NCI-H82 treated with DMSO at 0.1 percent for 48 hours (cell line): ENCODE measurements at regions not wholly inside any gene's neighbourhood (a gene's known extent, or its start where the extent isn't known, plus 50 kb on each side); places are given as distances from the start of the nearest gene placed in this dataset.
"Not testable (repeated sequence)": the region's sequence is repeated elsewhere in the genome, so short reads cannot be mapped to it uniquely, and the experiment has no call there.

Source experiments
- DNase-seq: peaks from one replicate; lab custom pipeline; 2025; ENCODE audit not compliant: unreplicated experiment; lab: John Stamatoyannopoulos, UW

DNA sequence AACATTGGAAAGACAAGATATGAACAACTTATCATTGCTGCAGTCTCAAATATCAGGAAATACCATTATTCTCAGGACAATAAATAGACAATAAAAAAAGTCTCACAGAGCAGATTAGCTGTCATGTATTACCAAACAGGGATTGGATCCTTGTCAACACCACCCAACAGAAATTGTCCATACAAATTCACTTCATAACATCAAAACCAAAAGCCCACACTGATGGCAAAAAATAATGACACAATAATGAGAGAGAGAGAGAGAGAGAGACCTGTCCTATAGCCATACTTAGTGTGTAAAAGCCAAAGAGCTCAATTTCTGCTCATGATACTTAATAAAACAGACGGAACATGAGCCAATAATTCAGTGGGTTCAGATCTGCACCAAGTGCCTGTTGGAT, 96.5 kb downstream of the PPIAL4G start:
- DNase-seq, result no peak

DNA sequence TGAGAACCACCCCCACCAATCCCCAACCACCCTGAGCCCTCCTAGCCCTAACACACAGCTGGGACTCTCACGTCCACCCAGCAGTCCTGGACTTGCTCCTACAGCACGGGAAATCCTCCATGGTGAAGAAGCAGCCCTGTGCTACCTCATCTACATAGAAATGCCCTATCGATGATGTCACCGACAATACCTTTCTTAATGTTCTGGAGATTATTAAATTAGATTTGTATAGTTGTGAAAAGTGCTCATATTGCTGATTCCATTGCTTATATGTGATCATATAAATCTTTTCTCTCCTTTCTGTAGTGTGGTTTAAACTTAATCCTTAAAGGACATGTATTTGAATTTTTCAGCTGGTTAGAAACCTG, 97.1 kb downstream of the PPIAL4G start:
- DNase-seq, result not testable (repeated sequence)

DNA sequence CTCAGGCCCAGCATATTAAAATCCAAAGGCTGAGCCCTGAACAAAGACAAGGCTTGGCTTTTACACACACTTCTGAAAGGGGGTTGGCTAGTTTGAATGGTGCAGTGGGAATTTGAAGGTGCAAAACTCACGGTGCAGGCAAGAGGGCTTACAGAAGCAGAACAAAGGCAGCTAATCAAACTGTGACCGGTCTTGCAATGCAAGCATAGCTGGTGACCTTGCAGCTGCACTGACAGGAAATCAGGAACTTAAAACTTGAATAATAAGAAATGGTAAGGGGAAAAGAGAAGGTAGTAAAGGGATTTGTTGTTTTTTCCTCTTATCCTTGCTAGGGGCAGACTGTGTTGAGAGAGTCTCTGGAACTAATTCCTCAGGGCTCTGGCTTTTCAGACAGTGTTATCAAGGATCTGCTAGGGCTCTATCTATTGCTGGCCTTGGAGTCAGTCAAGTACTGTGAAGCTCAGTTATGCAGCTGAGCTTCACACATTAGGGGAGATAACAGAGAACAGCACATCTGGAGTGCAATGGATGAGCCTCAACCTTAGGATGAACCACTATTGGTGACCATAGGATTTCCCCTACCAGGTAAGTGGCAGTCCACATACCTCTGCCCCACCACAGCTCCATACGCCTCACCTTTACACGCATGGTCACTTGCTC, 97.6 kb downstream of the PPIAL4G start:
- no peak for DNase-seq

DNA sequence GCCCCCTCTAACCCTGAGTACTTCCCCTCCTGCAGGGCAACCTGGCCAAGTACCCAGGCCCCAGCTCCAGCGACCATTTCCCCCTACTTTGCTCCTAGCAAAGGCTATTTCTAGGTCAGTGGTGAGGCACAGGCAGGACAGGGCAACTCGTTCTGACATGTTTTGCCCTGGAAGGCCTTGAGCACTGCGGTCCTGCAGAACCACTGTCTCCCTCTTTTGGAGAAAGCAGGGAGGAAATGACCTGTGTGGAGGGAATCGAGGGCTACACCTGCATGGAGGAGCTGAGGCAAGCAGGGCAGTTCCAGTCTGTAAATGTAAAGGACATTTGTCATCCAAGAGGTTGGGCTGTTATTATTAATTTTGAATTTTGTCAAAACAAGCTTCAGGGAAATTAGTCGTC, 99.1 kb downstream of the PPIAL4G start:
- no peak for DNase-seq

DNA sequence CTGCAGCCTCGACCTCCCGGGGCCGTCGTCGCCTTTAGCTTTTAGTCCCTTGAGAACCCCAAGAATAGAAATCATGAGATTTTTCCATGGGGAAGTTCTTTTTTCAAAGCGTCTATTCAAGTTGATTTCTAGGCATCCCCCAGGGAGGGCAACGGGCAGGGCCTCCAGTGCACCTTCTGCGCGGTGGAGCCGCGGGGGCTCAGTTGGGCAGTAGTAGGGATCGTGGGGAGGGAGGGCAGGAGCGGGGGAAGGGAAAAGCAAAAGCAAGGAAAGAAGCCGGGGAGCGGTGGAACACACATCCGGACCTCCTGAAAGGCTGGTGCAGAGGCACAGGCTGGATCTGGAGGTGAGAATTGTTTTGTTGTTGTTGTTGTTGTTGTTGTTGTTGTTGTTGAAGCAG, 103.4 kb downstream of the PPIAL4G start:
- no peak for DNase-seq

DNA sequence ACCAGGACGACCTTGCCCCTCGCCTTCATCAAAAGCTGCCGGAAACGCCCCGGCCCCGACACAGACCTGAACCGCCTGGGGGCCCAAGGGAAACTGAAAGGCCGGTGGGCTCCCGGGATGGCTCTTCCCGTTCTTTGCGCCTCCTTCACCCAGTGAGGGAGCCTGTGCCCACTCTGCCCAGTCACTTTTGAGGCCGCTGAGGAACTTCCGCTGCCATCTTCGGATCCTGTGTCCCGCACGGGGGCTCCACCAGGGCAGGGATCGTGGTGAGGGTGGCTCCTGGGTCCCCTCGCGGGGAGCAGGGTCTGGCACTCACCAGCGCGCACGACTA, 104.0 kb downstream of the PPIAL4G start:
- no peak for DNase-seq

DNA sequence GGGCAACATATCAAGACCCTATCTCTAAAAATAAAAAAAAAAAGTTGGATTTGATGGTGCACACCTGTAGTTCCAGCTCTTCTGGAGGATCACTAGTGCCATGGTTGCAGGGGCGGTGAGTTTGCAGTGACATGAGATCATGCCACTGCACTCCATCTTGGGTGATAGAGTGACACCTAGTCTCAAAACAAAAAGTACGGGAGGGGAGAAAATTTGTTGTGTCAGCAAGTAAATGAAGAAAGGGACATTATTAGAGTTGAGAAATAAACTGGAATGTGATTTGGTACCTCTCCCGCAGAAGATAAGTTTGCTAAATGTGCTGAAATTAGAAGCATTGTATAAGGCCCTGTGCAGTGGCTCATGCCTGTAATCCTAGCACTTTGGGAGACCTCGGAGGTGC, 105.1 kb downstream of the PPIAL4G start:
- not testable (repeated sequence) for DNase-seq

DNA sequence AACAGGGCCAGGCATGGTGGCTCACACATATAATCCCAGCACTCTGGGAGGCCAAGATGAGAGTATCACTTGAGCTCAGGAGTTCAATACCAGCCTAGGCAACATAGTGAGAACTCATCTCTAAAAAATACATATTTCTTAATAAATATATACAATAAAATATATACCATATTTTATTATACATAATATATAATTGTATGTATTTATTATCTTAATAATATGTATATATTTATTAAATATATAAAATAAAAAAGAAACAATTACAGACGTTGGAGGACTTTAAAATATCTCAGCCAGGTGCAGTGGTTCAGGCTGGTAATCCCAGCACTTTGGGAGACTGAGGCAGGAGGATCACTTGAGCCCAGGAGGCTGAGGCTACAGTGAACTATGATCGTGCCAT, 106.1 kb downstream of the PPIAL4G start:
- not testable (repeated sequence) for DNase-seq

DNA sequence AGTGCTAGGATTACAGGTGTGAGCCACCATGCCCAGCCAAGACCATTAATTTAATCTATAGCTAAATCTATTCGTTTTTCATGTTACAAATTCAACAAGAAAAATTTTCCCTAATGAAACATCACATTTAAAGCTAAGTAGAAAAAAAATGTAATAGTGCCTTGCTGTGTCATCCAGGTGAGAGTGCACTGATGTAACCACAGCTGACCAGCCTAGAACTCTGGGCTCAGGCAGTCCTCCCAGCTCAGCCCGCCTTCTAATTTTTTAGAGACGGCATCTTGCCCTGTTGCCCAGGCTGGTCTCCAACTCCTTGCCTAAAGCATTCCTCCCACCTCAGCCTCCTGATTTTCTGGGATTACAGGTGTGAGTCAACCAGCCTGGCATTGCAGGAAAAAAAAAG, 109.0 kb downstream of the PPIAL4G start:
- DNase-seq, result no peak

DNA sequence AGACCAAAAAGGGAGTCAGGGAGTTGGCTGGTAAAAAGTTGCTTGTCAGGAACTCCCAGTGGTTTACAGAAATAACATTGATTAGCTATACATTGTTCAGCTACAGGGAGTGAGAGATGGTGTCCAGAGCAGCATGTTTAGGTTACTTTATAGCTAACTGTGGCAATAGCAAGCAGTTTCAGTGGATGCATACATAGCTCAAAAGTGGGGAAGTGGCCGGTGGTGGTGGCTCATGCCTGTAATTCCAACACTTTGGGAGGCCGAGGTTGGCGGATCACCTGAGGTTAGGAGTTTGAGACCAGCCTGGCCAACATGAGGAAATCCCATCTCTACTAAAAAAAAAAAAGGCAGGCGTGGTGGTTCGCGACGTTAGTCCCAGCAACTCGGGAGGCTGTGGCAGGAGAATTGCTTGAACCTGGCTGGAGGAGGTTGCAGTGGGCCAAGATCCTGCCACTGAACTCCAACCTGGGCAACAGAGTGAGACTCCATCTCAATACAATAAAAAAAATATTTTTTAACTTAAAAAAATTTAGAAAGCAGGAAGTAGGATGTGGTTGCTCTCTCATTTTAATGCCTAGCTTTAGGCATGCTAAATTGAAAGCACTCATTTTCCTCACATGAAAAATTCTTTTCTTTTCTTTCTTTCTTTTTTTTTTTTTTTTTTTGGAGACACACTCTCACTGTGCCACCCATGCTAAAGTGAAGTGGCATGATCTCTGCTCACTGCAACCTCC, 109.7 kb downstream of the PPIAL4G start:
- DNase-seq, result no peak

DNA sequence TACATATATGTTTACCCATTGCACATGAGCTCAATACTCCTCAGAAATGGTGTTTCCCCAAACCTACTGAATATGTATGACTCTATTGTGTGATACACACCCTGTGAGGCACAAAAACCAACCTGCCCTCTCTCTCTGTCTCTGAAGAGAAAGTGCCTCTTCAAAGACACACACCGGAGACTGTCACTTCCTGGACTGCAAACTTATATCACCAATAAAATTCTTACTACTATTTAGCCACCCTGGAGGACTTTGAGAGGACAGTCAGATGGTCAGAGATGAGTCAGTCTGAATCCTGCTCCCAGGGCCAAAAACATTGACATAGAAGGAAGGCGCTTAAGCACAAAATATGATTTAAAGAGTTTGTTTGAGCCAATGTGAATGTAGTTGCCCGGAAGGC, 110.4 kb downstream of the PPIAL4G start:
- no peak for DNase-seq

DNA sequence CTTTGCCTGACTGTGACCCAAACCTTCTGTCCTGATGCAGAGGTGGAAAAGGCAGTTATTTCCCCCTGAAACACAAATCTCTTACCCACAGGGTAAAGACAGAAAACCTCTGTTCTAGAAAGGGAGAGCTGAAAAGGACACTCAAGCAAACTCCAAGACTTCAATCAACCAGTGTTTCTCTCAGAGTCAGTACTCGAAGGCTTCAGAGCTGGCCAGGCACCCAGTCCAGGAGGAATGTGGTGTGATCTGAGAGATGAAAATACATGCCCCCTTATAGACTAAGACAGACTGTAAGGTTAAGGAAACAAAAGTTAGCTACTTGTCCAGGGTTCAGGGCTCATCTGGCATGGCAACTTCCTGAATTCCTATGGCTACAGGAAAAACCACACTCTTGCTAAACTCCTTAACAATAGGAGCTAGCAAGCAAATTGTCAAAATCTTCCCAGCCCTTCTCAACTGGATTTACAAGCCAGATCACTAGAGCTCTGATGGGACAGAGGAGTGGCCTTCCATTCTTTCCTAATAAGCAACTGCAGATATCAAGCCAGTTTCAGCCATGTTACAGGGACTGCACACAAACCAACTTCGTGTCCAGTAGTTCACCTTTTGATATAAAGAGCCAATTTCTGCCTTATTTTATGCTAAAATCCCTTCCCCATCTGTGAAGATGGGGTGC, 110.9 kb downstream of the PPIAL4G start:
- DNase-seq, result not testable (repeated sequence)

DNA sequence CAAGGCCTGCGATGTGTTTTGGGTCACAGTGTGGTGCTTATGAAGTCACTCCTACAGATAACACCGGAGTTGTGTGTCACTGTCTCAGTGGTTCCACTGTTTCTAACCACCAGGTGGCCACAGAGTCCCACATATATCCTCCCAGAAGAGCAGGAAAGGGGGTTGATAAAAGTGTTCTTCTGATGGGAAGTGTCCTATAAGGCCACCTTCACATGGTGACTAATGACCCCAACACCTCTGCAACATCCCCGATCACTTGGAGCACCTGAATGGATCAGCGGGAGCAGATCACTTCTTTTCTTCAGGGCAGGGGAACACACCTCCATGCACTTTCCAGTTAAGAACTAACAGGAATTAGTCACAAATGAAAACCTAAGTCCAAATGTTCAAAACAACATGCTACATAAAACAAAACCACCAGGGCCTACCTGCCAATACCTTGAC, 111.5 kb downstream of the PPIAL4G start:
- peak; percentile 31 for DNase-seq

DNA sequence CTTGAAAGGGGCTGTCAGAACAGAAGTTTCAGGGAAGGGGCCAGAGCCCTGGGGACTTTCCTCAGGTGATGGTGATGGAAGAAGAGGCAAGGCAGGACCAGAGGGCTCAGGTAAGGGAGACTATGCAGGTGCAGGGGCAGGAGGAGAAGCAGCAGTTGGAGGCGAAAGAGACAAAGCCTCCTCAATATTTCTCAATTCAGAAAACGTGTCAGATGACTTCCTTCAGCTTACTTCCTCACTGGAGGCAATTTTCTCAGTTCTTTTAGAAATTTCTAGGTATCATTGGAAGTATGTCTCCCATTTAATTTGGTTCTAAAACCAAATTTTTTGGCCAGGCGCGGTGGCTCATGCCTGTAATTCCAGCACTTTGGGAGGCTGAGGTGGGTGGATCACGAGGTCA, 112.4 kb downstream of the PPIAL4G start:
- not testable (repeated sequence) for DNase-seq

DNA sequence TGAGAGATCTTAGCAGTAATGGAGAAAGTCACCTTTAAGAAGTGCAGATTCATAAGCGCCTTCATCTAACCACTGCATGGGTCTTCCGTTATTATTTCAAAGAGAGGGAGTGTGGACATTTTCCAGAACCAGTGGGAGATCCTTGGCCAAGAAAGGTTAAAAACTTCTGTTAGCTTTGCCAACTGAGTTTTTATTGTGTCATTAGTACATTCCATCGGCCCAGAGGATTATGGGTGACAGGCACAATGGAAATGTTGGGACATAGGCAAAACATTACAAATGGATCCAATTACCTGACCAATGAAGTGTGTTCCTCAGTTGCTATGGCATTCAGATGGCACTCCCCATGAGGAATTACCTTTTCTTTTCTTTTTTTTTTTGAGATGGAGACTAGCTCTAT, 115.5 kb downstream of the PPIAL4G start:
- no peak for DNase-seq

DNA sequence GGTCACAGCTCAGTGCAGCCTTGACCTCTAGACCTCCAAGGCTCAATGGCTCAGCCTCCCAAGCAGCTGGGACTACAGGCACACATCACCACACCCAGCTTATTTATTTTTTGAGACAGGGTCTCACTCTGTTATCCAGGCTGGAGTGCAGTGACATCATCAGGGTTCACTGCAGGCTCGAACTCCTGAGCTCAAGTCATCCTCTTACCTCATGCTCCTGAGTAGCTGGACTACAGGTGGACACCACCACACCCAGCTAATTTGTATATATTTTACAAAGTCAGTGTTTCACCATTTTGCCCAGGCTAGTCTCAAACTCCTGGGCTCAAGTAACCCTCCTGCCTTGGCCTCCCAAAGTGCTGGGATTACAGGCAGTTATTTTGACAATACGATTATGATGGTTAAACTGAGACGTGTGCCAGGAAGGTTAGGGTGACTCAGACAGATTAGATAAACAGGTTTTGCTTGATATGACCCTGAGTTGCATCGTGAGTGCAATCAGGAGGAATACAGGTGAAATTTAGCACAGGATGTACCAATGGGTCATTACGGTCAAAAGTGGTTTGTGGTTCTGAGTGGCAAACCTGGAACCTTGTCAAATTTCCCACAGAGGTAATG, 116.9 kb downstream of the PPIAL4G start:
- not testable (repeated sequence) for DNase-seq

DNA sequence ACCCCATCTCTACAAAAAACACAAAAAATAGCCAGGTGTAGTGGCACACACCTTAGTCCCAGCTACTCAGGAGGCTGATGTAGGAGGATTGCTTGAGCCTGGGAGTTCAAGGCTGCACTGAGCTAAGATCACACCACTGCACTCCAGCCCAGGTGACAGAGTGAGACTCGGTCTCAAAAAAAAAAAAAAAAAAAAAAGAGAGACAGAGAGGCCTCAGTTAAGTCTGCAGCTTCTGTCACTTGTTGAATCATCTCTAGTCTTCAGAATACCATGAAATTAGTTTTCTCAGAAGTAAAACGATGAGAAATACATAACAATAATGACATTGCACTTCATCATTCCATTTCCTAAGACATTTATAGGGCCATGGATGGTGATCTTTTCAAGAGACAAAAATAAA, 118.0 kb downstream of the PPIAL4G start:
- DNase-seq, result not testable (repeated sequence)

DNA sequence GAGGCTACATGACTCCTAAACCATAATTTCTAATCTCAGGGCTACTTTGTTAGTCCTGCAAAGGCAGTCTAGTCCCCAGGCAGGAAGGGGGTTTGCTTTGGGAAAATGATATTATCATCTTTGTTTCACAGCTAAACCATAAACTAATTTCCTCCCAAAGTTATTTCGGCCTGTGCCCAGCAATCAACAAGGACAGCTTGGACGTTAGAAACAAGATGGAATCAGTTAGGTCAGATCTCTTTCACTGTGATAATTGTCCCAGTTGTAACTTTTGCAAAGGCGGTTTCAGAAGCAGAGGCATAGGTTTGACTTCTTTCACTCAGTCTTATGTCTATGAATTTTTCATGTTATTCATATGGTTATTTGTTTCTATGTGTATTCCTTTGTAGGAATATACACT, 119.1 kb downstream of the PPIAL4G start:
- DNase-seq, result not testable (repeated sequence)

DNA sequence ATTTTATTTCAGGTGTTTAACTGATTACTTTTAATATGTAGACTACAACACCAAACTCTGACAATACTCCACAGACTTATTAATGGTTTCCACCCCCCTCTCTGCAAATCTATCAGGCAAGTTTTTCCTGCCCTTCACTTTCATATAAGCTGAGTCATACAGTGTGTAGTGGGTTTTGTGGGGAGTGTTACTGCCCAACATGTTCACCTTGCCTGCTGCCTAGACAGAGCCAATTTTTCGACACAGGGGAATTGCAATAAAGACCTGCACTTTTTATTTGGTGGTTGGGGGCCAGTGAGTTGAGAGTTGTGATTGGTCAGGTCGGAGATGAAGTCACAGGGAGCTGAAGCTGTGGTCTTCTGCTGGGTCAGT, 119.7 kb downstream of the PPIAL4G start:
- DNase-seq, result no peak

DNA sequence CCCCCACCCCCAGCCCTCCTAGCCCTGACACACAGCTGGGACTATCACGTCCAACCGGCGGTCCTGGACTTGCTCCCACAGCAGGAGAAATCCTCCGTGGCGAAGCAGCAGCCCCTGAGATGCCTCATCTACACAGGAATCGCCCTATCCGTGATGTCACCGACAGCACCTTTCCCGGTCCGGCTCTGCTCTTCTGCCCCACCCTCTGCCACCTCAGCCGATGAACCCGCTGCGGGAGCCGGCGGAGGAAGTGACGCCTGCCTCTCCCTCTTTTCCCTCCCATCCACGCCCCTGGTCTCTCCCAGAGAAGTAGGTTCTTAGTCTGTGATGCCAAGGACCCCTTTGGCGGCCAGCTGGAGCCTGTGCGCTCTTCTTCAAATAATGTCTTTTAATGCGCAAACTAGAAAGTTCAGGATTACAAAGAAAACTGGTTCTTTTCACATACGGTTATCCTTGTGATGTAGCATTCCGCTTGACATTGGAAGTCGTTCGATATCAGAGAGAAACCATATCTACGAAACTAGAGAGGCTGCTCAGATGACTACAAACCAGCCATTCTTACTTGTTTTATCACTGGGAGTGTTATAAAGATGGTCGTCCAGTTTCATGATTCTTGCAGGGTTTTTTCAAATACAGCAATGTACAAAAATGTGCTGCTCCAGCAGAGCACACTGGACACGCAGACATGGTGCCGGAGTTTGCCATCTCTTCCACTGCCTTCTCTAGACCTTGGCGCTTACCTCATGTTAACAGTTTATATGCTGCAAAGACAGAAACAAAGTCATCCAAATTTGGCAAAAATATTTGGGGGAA, 120.3 kb downstream of the PPIAL4G start:
- DNase-seq, result no peak

DNA sequence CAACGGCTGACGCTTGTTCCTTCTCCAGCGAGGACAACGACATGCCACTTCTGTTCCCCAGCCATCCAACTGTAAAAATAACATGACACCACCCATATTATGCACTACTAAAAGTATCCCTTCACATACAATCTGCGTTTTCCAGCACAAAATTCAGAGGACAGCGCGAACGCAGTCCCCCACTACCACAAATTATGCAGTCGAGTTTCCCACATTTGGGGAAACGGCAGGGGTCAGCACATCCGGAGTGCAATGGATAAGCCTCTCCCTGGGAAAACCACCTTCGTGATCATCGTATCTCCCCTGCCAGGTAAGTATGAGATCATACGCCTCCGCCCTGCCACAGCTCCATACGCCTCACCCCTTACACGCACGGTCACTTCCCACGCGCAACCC, 120.9 kb downstream of the PPIAL4G start:
- no peak for DNase-seq
